ENCODE measurements at regions not wholly inside any gene's neighbourhood (a gene's known extent, or its start where the extent isn't known, plus 50 kb on each side); places are given as distances from the start of the nearest gene placed in this dataset.

DNA sequence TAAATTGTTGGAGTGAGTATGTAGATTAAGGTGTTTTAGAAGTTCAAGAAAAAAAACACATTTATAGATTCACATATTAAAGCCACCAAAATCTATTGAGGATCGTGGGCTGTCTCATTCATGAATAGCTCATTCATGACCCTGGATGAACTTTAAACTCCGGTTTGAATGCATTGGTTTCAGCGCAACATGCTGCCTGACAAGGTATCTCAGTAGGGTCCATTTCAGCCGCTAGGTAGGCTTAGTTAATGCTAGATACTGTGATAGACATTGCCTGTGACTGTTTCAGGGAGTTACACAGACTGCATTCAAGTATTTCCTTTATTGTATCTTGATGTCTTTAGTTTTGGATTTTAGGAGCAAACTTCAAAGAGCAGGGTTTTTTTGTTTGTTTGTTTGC lies 140.5 kb upstream of the POGK start:
- TF ChIP-seq FOXM1 (IDR thresholded peaks at IDR 0.05; ENCODE audit: borderline replicate concordance) (no peak), ELF4 (IDR thresholded peaks at IDR 0.05) (no peak), BHLHE40 (IDR thresholded peaks at IDR 0.05; ENCODE audit: borderline replicate concordance) (no peak), SUZ12 (IDR thresholded peaks at IDR 0.05) (no peak)
